GM19043 (cell line): ENCODE measurements at regions not wholly inside any gene's neighbourhood (a gene's known extent, or its start where the extent isn't known, plus 50 kb on each side); places are given as distances from the start of the nearest gene placed in this dataset.
"Not testable (repeated sequence)": the region's sequence is repeated elsewhere in the genome, so short reads cannot be mapped to it uniquely, and the experiment has no call there.

ENCODE experiments used
- ATAC-seq: cut with Tn5 transposase; IDR thresholded peaks from one replicate; pipeline ENCODE4 v1.9.1; 2021; ENCODE audit warnings: low read depth; ENCODE audit not compliant: unreplicated experiment

DNA sequence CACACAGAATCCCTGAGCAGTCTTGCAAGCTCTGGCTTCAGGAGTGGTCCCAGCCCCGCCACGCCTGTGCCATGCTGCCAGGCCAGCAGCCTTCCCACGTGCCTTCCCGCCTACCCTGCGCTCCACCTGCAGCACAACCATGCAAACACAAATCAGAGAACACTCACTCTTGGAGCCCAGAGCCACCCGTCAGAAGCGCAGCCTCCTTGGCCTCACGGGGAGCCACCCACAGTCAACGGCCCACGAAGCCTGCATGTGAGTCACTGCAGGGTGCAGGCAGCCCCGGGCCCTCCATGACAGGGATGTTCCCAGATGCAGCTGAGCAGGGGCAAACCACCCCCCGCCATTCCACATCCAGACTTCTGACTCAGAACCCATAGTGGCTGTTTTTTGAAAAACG is 217.0 kb downstream of the DLL1 start:
- no peak for ATAC-seq

DNA sequence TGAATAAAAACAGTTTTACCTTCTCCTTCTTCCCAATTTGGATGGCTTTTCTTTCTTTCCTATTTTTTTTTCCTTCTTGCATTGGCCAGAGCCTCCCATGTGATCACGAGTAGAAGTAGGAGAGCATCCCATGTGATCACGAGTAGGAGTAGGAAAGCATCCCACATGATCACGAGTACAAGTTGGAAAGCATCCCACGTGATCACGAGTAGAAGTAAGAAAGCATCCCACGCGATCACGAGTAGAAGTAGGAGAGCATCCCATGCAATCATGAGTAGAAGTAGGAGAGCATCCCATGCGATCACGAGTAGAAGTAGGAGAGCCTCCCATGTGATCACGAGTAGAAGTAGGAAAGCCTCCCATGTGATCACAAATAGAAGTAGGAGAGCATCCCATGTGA is 218.6 kb downstream of the DLL1 start:
- no peak for ATAC-seq

DNA sequence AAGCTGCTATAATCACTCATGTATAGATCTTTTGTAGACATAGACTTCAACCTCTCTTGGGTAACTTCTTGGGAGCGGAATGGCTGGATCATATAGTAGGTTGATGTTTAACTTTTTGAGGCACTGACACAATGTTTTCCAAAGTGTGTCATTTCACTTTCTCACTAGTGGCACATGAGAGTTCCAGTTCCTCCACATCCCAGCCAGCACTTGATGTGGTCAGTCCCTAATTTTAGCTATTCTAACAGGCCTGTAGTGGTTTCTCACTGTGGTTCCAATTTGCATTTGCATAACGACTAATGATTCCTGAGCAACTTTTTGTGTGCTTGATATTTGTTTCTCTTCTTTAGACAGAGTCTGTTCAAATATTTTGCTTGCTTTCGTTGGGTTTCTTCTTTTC is 221.3 kb downstream of the DLL1 start:
- no peak for ATAC-seq

DNA sequence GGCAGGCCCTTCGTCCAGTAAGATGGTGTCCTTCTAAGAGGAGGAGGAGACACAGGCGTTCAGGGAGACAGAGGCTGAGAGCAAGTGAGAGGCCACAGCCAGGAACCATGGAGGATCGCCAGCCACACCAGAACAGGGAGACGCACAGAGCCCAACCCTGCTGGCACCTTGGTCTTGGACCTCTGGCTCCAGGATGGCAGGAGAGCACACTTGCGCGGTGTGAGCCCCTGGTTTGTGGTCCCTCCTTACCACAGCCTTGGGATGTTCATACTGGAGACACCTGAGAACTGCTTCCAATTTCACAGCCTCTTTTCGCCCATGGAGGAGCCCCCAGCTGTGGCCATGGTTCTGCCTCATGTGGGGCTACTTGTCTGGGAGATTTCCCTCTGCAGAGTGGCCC is 222.4 kb downstream of the DLL1 start:
- ATAC-seq: no peak

DNA sequence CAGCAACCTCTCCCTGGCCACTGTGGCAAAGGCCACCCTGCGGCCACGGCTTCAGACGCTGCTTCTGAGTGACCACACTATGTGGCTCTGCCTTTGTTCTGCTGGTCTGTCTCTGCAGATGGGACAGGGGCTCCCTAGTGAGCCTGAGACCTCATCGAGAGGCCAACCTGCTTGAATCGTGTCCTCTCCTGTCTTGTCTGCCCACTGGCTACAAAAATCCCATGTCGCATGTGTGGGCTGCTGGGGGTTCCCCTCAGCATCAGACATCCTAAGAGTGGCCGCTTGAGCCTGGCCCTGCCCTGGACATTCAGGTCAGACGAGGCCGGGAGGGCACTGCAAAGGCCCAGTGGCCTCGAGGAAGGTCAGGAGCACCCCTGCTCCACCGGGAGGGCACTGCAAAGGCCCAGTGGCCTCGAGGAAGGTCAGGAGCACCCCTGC is 222.9 kb downstream of the DLL1 start:
- no peak for ATAC-seq

DNA sequence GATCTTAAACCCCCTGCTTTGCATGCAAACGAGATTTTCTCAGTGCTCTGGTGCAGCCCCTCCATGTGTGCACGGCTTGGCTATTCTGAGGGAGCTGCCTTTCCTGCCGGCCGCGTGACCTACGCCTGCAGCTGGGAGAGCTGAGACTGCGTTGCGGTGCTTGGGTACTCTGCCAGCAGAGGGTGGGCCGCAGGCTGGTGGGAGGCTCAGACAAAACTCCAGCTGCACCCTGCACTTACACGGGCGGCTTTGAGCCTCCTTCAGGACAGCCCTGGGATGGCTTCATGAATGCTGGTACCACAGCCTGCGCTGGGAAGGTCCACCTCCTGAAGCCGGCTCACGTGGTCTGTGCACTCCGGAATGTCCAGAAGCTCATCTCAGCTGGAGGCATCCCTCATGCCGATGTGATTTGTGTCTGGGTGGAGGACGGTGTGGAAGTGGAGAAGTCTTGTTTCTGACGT is 223.7 kb downstream of the DLL1 start:
- no peak for ATAC-seq

DNA sequence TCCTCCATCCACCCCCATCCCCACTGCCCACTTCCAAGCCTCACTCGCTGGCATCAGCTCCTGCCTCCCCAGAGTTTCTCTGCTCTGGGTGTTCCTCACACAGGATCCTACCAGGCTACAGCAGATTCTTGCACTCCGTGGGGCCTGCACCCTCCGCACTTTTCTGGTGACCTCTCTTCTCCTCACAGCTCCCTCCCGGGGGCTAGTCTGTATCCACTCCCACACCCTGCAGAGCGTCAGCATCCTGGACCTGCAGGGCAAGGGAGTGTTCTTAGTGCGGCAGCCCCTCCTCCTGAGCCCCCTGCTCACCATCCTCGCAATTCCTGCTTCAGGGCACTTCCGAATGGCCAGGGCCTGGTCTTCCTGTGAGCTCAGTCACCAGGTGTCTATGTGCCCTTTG is 224.2 kb downstream of the DLL1 start:
- no peak for ATAC-seq

DNA sequence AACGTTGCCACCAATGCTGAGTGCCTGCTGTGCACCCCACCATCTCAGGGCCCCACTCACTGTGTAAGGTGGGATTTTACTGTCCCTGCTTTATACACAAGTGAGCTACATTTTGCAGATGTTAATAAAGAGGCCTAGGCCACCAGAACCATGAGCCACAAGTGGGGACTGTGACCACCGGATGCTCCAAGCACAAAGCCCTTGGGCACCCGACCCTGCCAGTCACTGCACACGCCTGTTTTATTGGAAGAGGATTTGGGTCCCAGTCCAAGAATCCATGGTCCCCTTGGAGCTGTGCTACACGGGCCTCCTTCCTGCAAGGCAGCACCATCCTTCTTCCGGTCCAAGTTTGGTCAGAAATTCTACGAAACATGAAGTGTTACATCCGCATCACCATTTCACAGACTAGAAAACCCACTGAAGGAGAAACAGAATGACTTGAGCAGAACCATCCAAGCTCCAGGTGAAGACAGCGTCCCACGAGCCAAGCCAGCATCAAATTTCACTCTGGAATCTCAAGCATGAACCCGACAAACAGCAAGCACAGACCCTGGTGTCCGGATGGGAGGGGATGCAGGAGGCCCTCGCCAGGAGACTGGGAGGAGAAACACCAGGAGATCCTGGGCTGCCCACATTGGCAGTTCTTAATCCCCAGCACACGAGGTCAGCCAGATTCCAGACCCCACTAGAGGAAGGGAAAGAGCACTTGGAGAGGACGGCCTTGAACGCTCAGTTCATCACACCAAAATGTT is 226.9 kb downstream of the DLL1 start:
- ATAC-seq: no peak

DNA sequence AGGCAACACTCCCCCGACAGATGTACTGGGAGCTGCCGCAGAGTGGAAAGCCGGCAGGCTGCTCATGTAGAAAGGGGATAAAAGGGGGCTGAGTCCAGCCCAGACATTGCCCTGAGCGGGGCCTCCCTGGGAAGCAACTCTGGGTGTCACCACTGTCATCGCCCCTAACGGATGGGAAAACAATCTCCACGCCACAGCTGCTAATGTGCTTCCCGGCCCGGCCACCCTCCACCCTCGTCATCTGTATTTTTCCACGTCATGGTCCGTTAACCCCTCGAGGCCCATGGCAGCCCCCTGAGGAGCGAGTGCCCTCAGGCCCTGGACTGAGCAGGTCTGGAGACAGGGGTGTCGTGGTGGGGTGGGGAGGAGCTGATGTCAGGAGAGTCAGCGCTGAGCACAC is 227.4 kb downstream of the DLL1 start:
- ATAC-seq: no peak

DNA sequence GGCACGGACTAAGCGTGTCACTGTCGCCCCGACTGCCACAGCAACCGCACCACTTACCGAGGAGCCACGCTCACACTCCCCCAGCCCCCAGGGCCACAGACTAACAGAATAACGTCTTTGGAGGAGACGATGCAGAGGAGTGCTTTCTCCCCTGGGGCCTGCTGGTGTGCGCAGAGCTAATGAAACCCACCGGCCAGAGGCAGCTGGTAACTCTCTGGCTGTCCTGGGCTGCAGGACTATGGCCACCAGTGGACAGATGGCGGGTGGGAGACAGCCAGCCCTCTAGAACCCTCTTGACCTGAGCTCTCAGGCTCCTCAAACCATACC is 228.0 kb downstream of the DLL1 start:
- ATAC-seq: no peak

DNA sequence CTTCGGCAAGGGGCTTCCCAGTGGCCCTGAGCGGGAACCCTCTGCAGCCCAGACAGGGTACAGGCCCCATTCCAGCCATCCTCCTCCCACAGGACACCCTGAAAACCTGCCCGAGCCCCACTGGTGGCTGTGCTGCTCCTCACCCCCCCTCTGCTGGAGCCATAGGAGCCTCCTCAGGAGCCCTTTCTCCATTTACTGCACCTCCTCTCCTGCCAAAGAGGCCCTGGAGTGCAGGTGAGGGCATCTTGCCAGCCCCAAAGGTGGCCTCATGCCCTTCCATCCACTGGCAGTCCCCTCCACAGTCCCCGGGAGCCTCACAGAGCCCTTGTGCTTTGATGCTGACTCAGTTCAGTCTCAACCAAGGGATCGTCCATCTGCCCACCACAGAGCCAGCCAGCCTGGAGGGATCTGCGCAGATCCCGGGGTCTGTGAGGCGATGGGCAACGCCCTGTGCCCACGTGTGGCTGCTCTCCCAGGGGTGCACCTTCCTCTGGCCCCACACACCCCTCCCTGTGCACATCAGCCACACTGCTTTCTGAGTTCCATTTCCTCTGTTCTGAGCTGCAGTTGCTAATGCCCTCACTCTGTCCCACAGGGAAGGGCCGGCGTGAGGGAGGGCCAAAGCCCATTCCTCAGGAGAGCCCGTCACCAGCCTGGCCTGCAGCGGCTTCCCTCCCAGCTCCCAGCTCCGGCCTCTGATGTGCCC is 228.5 kb downstream of the DLL1 start:
- ATAC-seq: no peak

DNA sequence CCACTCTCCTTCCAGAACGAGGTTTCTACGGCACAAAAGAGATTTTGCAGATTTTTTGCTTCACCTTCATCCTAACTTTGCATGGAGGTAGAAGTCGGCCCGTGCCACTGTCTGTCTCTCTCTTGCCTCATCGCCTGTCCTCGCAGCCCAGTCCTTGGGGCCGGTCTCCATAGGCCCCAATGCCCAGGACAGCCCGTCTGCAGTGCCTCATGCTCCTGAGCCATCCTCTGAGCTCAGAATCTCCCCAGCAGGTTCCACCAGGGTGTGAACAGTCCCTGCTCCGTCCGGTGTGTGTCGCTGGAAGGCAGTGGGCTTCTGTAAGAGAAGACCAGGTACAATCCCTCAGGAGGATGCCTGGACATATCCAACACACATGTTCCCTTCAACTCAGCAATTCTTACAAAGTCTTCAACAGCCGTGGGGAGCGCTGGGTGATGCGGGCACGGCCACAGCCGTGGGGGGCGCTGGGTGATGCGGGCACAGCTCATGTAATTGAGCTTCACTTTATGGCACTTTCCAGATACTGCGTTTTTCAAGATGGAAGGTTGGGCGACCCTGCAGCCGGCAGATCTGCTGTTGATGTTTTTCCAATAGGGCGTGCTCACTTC is 231.9 kb downstream of the DLL1 start:
- no peak for ATAC-seq

DNA sequence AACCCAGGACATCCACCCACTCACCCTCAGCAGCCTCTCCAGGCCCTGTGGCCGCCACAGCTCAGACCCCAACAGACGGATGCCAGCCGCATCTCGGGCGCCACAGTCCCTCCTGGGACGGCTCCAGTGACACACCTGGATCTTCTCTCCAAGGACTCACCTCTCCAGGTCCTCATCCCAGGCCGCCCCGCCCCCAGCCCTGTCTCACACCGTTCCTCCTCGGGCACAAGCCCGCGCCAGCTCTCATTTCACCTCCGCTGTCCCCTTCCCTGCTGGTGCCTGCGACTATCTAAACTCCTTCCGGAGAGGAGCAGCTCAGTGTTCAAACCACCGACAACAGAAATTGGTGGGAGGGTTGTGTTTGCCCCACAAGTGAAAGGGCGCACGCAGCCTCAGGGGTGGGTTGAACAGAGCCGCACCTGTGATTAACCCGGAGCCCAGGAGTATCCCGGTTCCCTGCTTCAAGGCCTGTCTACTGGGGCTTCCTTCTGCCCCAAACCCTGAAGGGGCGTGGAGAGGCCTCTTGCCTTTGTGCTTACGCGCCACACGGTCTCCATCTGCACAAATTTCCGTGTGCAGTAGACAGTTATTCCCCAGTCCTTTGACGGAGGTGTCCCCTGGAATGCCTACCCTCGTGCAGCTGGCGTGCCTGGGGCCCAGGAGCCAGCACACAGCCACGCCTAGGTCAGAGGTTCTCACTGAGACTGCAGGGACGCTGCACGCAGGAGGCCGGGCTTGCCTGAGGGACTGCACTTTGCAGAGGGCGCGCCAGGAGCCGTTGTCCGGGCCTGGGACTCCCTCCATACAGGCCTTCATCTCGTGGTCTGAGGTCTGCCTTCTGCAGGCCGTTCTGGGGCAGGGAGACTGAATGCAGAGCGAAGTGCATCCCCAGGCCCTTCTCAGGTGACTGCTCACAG is 232.7 kb downstream of the DLL1 start:
- no peak for ATAC-seq

DNA sequence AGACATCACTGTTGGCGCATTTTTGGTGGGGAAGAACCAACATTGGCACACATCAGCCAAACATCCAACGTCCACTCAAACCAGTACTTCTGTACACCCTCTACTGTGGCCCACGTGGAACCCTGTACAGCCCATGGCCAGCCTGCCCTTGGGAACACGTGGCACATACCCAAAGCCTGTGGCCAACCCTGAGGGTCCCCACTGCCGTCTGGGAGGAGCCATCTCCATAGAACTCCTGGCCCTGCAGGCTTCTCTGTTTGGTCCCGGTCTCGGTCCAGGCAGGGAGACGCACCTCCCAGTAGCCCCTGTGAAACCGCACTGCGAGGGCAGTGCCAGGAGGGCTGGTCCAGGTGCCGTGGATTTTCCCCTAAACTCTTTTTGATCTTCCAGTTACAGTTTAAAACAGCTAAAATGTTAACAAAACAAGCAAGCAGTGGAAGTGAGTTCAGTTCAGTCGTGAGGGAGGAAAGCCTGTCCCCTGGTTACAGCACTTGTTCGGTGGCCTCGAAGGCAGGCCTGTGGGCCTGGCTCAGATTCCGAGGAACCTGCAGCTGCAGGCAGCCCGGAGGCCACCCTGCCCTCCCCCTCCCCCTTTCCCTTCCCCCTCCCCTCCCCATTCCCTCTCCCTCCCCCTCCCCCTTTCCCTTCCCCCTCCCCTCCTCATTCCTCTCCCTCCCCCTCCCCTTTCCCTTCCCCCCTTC is 233.7 kb downstream of the DLL1 start:
- no peak for ATAC-seq

DNA sequence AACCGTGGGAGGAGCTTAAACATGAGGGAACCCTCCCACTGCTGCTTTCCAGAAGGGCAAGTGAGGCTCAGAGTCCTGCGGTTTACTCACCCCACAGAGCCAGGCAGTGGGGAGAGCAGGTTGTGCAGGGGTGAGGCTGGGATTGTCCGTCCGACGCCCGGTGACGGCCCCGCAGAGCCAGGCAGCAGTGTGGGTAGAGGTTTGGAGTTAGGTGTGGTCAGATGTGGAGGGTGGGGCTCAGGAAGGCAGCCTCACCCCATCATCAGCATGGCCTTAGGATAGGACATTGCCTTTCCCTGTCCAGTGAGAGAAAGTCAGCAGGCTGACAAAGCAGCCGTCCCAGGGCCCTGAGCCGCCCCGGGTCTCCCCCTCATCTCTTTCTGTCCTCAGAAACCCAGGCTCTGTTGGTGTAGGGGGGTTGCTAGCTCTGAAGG is 234.6 kb downstream of the DLL1 start:
- ATAC-seq: no peak

DNA sequence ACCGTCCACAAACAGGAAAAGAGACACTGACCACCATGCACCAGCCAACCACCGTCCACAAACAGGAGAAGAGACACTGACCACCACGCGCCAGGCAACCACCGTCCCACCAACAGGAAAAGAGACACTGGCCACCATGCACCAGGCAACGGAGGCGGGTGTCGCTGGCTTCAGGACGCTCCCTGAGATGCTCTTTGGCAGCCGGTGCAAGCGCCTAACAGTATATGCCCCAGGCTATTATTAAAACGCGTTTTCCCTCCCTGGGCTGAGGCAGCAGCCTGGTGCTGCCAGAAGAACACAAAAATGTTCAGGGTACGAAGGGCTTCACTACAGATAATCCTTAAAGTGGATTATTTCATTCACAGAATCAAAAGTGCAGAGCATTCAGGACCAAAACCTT is 235.1 kb downstream of the DLL1 start:
- not testable (repeated sequence) for ATAC-seq

DNA sequence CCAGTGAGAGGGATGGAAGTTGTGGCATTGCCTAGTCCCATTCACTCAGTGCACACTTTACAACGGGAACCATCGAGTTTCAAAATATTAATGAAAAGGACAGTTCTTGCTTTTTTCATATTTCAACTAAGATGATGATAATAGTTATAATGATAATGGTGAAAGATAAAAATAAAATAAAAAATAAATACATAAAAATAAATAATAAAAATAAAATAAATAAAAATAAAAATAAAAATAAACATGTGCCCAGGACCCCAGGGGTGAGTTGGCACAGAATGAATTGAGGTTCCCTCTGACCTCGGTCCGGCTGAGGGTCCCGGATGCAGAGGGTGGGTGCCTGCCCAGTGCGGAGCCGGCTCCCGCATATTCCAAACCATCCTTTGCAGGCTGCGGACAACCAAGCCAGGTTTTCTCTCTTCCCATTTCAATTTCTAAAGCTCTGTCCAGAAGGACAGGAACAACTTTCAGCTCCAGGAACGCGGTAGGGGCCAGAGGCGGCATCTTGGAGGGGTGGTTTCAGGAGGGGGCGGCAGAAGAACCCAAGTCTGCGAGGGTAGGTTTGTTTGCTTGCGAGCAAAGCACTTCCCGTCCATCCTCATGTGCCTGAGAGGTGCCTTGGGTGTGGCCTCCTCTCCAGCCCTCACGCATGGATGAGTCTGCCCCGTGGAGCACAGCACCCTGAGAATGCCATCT is 236.8 kb downstream of the DLL1 start:
- no peak for ATAC-seq

DNA sequence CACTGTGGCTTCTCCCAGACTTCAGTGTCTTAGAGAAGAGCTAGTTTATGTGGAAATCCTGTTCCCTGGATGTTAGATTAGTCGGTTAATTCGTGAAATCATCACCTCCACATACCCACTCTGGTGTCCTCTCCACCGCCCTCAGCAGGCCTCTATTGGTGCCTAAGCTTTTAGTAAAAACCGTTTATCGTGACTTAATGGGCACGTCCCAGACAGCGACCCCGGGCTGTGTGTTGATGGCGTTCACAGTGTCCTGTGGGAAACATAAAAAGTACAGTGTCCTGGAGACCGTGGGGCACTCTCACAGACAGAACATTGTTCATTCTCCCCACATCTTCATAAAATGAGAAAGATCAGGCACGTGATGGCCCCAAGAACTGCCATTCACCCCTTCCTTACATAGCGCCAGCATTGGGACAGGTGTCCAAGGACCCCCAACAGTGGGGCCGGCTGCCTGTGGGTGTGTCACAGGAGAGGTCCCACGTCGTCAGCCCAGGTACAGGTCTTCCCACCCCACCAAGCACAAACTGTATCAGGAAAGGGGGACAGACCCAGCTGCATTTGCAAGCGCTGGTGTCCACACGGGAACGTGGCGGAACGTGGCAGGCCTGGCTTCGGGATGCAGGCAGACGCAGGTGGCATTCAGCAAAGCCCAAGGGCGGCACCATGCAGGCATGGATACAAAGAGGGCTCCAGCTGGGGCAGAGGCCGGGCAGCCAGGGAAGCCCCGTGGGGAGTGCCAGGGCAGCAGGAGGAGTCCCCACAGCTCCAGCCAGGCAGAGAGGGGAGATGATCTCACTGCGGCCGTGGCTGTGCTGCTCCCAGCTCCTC is 237.7 kb downstream of the DLL1 start:
- ATAC-seq: no peak
